Keratinocyte (primary cell): ENCODE measurements at regions not wholly inside any gene's neighbourhood (a gene's known extent, or its start where the extent isn't known, plus 50 kb on each side); places are given as distances from the start of the nearest gene placed in this dataset.

ENCODE experiments used
- DNase-seq: peaks from one replicate; pipeline ENCODE4 v3.0.0-alpha.2; 2011; ENCODE audit warnings: low read depth, missing footprints, low spot score
- FAIRE-seq: peaks from 2 replicates; lab custom pipeline; 2011; peaks lifted over from hg19 to GRCh38; lab: Jason Lieb, UNC
- H2AFZ ChIP-seq: 2 replicates; pipeline ENCODE4 v1.6.0; 2012; ENCODE audit warnings: low read length, control low read depth, inconsistent platforms; ENCODE audit not compliant: control insufficient read depth
- H3K27ac ChIP-seq: 2 replicates; pipeline ENCODE4 v1.5.1; 2011; ENCODE audit warnings: low read length; ENCODE audit not compliant: control insufficient read depth, insufficient read depth
- H3K27me3 ChIP-seq: 3 replicates; pipeline ENCODE4 v1.6.0; 2011; ENCODE audit warnings: low read length; ENCODE audit not compliant: control insufficient read depth, insufficient read depth; ENCODE audit errors: extremely low read depth
- H3K36me3 ChIP-seq, 2 experiments: 2 replicates in 1 of 2; 3 replicates in 1 of 2; pipeline ENCODE4 v1.5.1; 2011; ENCODE audit warnings: low read length in 2 of 2, mild to moderate bottlenecking in 1 of 2; ENCODE audit not compliant: control insufficient read depth in 2 of 2, insufficient read depth in 2 of 2; ENCODE audit errors: extremely low read depth in 1 of 2
- H3K4me1 ChIP-seq: 3 replicates; pipeline ENCODE4 v1.5.1; 2011; ENCODE audit warnings: low read length; ENCODE audit not compliant: control insufficient read depth, insufficient read depth; ENCODE audit errors: extremely low read depth
- H3K4me2 ChIP-seq: 3 replicates; pipeline ENCODE4 v1.6.0; 2011; ENCODE audit warnings: low read depth, low read length; ENCODE audit not compliant: control insufficient read depth, insufficient read depth; ENCODE audit errors: extremely low read depth
- H3K4me3 ChIP-seq, 3 experiments: fragments of 200-600 bp in 1 of 3; sonication (generic) in 1 of 3; 2 replicates in 2 of 3; 3 replicates in 1 of 3; pipeline ENCODE4 v1.5.1; 2011 to 2016; ENCODE audit warnings: low read length in 3 of 3, mild to moderate bottlenecking in 3 of 3, control low read depth in 2 of 3, inconsistent platforms in 1 of 3, low read depth in 1 of 3, mixed read lengths in 1 of 3, mixed run types in 1 of 3, moderate library complexity in 1 of 3; ENCODE audit not compliant: control insufficient read depth in 2 of 3, insufficient read depth in 2 of 3; ENCODE audit errors: extremely low read depth in 1 of 3
- H3K79me2 ChIP-seq: 2 replicates; pipeline ENCODE4 v1.6.0; 2012; ENCODE audit warnings: low read length; ENCODE audit not compliant: control insufficient read depth, insufficient read depth
- H3K9ac ChIP-seq: 3 replicates; pipeline ENCODE4 v1.6.0; 2011; ENCODE audit warnings: low read length; ENCODE audit not compliant: control insufficient read depth, insufficient read depth; ENCODE audit errors: extremely low read depth
- H3K9me1 ChIP-seq: 3 replicates; pipeline ENCODE4 v1.6.0; 2011; ENCODE audit warnings: low read length; ENCODE audit not compliant: control insufficient read depth, insufficient read depth; ENCODE audit errors: extremely low read depth
- H3K9me3 ChIP-seq: 2 replicates; pipeline ENCODE4 v1.5.1; 2012; ENCODE audit warnings: low read depth, low read length; ENCODE audit not compliant: control insufficient read depth
- H4K20me1 ChIP-seq: 3 replicates; pipeline ENCODE4 v1.6.0; 2011; ENCODE audit warnings: low read length; ENCODE audit not compliant: control insufficient read depth, insufficient read depth; ENCODE audit errors: extremely low read depth
- CTCF ChIP-seq, 3 experiments: IDR thresholded peaks in 1 of 3; conservative IDR thresholded peaks in 1 of 3; optimal IDR thresholded peaks in 1 of 3; 2 replicates in 2 of 3; 3 replicates in 1 of 3; pipeline versions ENCODE3 to v1.5.1; 2011; ENCODE audit warnings: low read length in 3 of 3, mild to moderate bottlenecking in 3 of 3, moderate library complexity in 2 of 3, control low read depth in 1 of 3, inconsistent platforms in 1 of 3; ENCODE audit not compliant: insufficient read depth in 2 of 3; ENCODE audit errors: extremely low read depth in 1 of 3
- EZH2 ChIP-seq: IDR thresholded peaks from one replicate; pipeline ENCODE4 v1.6.1; 2012; ENCODE audit warnings: inconsistent platforms, mild to moderate bottlenecking, low read length, moderate library complexity
- dilution Hi-C: fragments of 300-500 bp; cut with MboI; formaldehyde crosslinking; loops from one replicate; pipeline ENCODE4 v1.7.0; 2020; ENCODE audit warnings: low sequenced_read_pairs; ENCODE audit not compliant: extremely low pct_ligation_motif_present

DNA sequence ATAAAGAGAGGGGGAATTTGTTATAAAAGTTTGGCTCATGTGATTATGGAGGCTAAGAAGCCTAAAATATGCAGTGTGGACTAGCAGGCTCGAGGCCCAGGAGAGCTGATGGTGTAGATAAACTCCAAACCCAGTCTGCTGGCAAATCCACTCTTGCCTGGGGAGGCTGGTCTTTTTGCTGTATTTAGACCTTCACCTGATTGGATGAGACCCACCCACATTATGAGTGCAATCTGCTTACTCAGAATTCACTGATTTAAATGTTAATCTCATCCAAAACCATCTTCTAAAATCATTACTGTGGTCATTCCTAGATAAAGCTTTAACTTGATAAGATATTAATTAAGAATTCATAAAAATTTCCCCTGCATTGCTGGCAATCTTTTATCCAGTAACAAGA is 473.2 kb downstream of the TMA16 start:
- Histone ChIP-seq H3K27me3 (no peaks in the 10 kb centered on the region), H4K20me1 (no peaks in the 10 kb centered on the region), H3K9me3 (no peaks in the 10 kb centered on the region), H3K9me1 (no peaks in the 10 kb centered on the region), H3K4me3 (no peak overlapping the region), H3K9ac (no peak overlapping the region), H3K27ac (no peak overlapping the region), H3K4me2 (no peak overlapping the region), H3K4me1 (no peaks in the 10 kb centered on the region), H2AFZ (no peak overlapping the region), H3K36me3 (no peaks in the 10 kb centered on the region), H3K79me2 (no peaks in the 10 kb centered on the region)
- DNase-seq (no peak), FAIRE-seq (no peak)
- TF ChIP-seq CTCF (optimal IDR thresholded peaks at IDR 0.05 in 1 of 3, IDR thresholded peaks at IDR 0.05 in 1 of 3, conservative IDR thresholded peaks at IDR 0.05 in 1 of 3; ENCODE audit: extremely low read depth in 1 of 3, insufficient read depth in 2 of 3, low read length in 3 of 3) (no peak), EZH2 (no peak)
- dilution Hi-C loops, result no loop called here

GRCh38 chr4:163969291-163969690 is 474.8 kb downstream of the TMA16 start:
- Histone ChIP-seq H3K4me3 (no peak overlapping the region), H3K9me1 (no peaks in the 10 kb centered on the region), H4K20me1 (no peaks in the 10 kb centered on the region), H2AFZ (no peak overlapping the region), H3K4me1 (no peaks in the 10 kb centered on the region), H3K27me3 (no peaks in the 10 kb centered on the region), H3K4me2 (no peak overlapping the region), H3K79me2 (no peaks in the 10 kb centered on the region), H3K27ac (no peak overlapping the region), H3K9ac (no peak overlapping the region), H3K36me3 (no peaks in the 10 kb centered on the region), H3K9me3 (no peaks in the 10 kb centered on the region)
- dilution Hi-C loops, result no loop called here
- no peak for DNase-seq
- TF ChIP-seq EZH2, result no peak
- TF ChIP-seq CTCF (optimal IDR thresholded peaks at IDR 0.05 in 1 of 3, IDR thresholded peaks at IDR 0.05 in 1 of 3, conservative IDR thresholded peaks at IDR 0.05 in 1 of 3; ENCODE audit: extremely low read depth in 1 of 3, insufficient read depth in 2 of 3, low read length in 3 of 3), result no peak
- FAIRE-seq, result no peak
